ENCODE measurements at regions not wholly inside any gene's neighbourhood (a gene's known extent, or its start where the extent isn't known, plus 50 kb on each side); places are given as distances from the start of the nearest gene placed in this dataset.
"Not testable (repeated sequence)": the region's sequence is repeated elsewhere in the genome, so short reads cannot be mapped to it uniquely, and the experiment has no call there.

DNA sequence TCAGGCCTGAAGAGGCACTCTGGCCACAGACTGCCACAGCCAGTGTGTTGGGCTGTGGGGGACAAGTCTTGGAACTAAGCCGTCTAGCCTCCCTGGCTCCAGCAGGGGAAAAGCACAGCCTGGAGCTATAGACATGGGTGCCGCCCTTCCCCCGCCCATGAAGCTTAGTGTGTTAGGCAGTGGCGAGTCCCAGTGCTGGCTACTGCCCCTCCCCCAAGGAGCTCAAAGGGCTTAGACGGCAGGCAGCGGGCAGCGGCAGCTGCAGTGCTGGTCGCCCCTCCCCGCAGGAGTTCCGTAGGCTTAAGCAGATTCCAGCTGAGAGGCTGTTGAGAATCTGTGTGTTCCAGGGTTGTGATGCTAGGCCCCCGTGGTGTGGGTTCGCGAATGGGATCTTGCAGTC lies 135.8 kb upstream of the RORA start:
- TF ChIP-seq, protein P1, sequence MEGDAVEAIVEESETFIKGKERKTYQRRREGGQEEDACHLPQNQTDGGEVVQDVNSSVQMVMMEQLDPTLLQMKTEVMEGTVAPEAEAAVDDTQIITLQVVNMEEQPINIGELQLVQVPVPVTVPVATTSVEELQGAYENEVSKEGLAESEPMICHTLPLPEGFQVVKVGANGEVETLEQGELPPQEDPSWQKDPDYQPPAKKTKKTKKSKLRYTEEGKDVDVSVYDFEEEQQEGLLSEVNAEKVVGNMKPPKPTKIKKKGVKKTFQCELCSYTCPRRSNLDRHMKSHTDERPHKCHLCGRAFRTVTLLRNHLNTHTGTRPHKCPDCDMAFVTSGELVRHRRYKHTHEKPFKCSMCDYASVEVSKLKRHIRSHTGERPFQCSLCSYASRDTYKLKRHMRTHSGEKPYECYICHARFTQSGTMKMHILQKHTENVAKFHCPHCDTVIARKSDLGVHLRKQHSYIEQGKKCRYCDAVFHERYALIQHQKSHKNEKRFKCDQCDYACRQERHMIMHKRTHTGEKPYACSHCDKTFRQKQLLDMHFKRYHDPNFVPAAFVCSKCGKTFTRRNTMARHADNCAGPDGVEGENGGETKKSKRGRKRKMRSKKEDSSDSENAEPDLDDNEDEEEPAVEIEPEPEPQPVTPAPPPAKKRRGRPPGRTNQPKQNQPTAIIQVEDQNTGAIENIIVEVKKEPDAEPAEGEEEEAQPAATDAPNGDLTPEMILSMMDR (conservative IDR thresholded peaks at IDR 0.05): no peak
- H3K27ac ChIP-seq: no peak overlapping the region

GRCh38 chr15:61362912-61363311 lies 133.8 kb upstream of the RORA start:
- not testable (repeated sequence) for H3K27ac ChIP-seq

- TF ChIP-seq, protein P1 (conservative IDR thresholded peaks at IDR 0.05): no peak
Observed at GRCh38 chr15:61344293-61344692, 115.2 kb upstream of the RORA start.

GRCh38 chr15:61342390-61342789 lies 113.3 kb upstream of the RORA start:
- TF ChIP-seq, protein P1 (conservative IDR thresholded peaks at IDR 0.05): no peak

More at GRCh38 chr15:61344293-61344692, 115.2 kb upstream of the RORA start:
- no peak overlapping the region for H3K27ac ChIP-seq

DNA sequence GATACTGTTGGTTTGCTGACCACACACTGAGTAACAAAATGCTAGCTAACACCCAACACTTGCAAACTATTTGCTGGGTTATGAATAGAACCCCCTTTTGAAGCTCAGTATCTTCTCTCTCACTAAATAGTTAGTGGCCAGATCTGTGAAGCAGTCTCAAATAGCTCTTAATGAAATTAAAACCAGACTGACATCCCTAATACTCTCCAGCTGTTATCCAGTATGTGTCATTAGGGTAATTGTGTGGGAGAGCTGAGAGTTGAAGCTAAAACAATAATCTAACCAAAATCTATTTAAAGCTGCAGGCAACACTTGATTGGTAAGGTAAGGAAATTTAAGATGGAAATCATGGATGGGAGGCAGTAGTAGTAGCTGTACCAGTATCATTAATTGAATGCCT lies 110.4 kb upstream of the RORA start:
- no peak overlapping the region for H3K27ac ChIP-seq
- TF ChIP-seq, protein P1 (conservative IDR thresholded peaks at IDR 0.05): no peak

More at GRCh38 chr15:61342390-61342789, 113.3 kb upstream of the RORA start:
- H3K27ac ChIP-seq: no peak overlapping the region

GRCh38 chr15:61337541-61337940 lies 108.4 kb upstream of the RORA start:
- H3K27ac ChIP-seq: no peak overlapping the region
- TF ChIP-seq, protein P1 (conservative IDR thresholded peaks at IDR 0.05): no peak

DNA sequence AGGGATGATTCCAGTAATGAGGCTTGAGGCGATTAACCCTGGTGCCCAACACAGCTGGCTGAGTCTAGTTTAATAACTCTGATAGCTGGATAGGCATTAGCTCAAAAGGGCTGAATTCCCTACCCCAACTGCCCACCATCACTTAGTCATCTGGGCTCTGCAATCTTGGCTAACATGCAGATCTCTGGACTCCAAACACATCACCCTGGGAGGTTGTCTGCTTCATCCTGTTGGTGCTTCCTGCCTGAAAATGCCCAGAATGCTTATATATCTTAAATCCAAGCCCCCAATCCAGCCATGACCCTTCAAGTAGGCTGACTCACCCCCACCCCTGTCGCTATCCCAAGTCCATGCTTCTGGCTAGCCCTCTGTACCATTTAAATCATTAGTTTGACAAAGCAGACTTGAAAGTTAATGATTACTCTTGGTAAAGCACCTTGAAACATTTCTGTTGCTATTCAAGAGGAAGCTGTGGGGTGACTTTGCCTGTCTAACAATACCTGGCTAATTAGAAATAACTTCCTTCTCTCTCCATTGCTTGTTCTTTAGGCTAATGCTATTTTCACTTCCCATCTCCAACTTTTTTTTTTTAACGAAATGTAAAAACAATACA lies 107.0 kb upstream of the RORA start:
- TF ChIP-seq, protein P1 (conservative IDR thresholded peaks at IDR 0.05): no peak
- H3K27ac ChIP-seq: no peak overlapping the region

GRCh38 chr15:61334714-61335113 lies 105.6 kb upstream of the RORA start:
- not testable (repeated sequence) for H3K27ac ChIP-seq

DNA sequence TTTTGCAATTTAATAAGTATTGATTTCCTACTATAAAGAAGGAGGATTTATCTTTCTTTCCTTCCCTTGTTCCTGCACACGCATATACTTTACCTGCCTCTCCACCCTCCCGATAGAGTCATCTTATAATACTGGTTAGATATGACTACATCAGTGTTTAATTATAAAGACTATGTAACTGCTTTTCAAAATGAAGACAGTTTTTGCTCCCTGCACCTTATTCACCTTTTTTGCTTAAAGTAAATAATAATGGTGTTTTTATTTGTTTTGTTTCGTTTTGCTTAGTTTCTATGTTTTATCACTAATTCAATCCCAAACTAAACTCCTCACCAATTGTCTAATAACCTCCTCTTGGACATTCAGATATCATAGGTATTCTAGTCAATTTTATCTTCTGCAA lies 101.9 kb upstream of the RORA start:
- H3K27ac ChIP-seq: no peak overlapping the region
- TF ChIP-seq, protein P1 (conservative IDR thresholded peaks at IDR 0.05): no peak
